ENCODE measurements at regions not wholly inside any gene's neighbourhood (a gene's known extent, or its start where the extent isn't known, plus 50 kb on each side); places are given as distances from the start of the nearest gene placed in this dataset.

GRCh38 chr11:37519781-37520180, 921.7 kb upstream of the RAG2 start:
- no peak for TF ChIP-seq REST (IDR thresholded peaks at IDR 0.05; ENCODE audit: insufficient replicate concordance, low read depth)
- TF ChIP-seq GABPA (IDR thresholded peaks at IDR 0.05; ENCODE audit: low read depth), result no peak
- TF ChIP-seq POLR2AphosphoS5 (IDR thresholded peaks at IDR 0.05; ENCODE audit: low read depth), result no peak
- no peak for TF ChIP-seq CTCF (IDR thresholded peaks at IDR 0.05; ENCODE audit: insufficient read depth, low read length)
- no peak for DNase-seq (ENCODE audit: low read depth in 1 of 2, low spot score in 1 of 2)
- H3K27me3 ChIP-seq (ENCODE audit: insufficient read depth, poor library complexity, severe bottlenecking), result no peaks in the 10 kb centered on the region
- H3K27ac ChIP-seq (replicated peaks), result no peak overlapping the region
- no peak overlapping the region for H3K4me3 ChIP-seq (replicated peaks; ENCODE audit: insufficient read depth, low read length)

GRCh38 chr11:37512156-37512780, 914.2 kb upstream of the RAG2 start:
- TF ChIP-seq POLR2AphosphoS5 (IDR thresholded peaks at IDR 0.05; ENCODE audit: low read depth), result no peak
- no peak for TF ChIP-seq SPI1 (IDR thresholded peaks at IDR 0.05; ENCODE audit: borderline replicate concordance, low read depth)
- no peak for TF ChIP-seq REST (IDR thresholded peaks at IDR 0.05; ENCODE audit: insufficient replicate concordance, low read depth)
- no peak for TF ChIP-seq CTCF (IDR thresholded peaks at IDR 0.05; ENCODE audit: insufficient read depth, low read length)
- no peak for TF ChIP-seq GABPA (IDR thresholded peaks at IDR 0.05; ENCODE audit: low read depth)
- no peak for DNase-seq (ENCODE audit: low read depth in 1 of 2, low spot score in 1 of 2)
- Histone ChIP-seq H3K27ac (replicated peaks) (no peak overlapping the region), H3K27me3 (ENCODE audit: insufficient read depth, poor library complexity, severe bottlenecking) (no peaks in the 10 kb centered on the region), H3K4me3 (replicated peaks; ENCODE audit: insufficient read depth, low read length) (no peak overlapping the region)

GRCh38 chr11:37511425-37511933, 913.4 kb upstream of the RAG2 start:
- Histone ChIP-seq H3K27me3 (ENCODE audit: insufficient read depth, poor library complexity, severe bottlenecking) (no peaks in the 10 kb centered on the region), H3K4me3 (replicated peaks; ENCODE audit: insufficient read depth, low read length) (no peak overlapping the region), H3K27ac (replicated peaks) (no peak overlapping the region)
- DNase-seq (ENCODE audit: low read depth in 1 of 2, low spot score in 1 of 2), result no peak
- TF ChIP-seq GABPA (IDR thresholded peaks at IDR 0.05; ENCODE audit: low read depth), result no peak
- no peak for TF ChIP-seq SPI1 (IDR thresholded peaks at IDR 0.05; ENCODE audit: borderline replicate concordance, low read depth)
- no peak for TF ChIP-seq REST (IDR thresholded peaks at IDR 0.05; ENCODE audit: insufficient replicate concordance, low read depth)
- TF ChIP-seq CTCF (IDR thresholded peaks at IDR 0.05; ENCODE audit: insufficient read depth, low read length), result no peak
- no peak for TF ChIP-seq POLR2AphosphoS5 (IDR thresholded peaks at IDR 0.05; ENCODE audit: low read depth)

Measured in HL-60 (cell line).